Fibroblast of pulmonary artery (primary cell): ENCODE measurements at regions not wholly inside any gene's neighbourhood (a gene's known extent, or its start where the extent isn't known, plus 50 kb on each side); places are given as distances from the start of the nearest gene placed in this dataset.

Experiments
- DNase-seq: peaks from one replicate; pipeline ENCODE4 v3.0.0-alpha.2; 2010; ENCODE audit warnings: low read depth
- H3K4me3 ChIP-seq: replicated peaks from 2 replicates; pipeline ENCODE4 v1.5.1; 2011; ENCODE audit warnings: low read depth, mild to moderate bottlenecking, control low read depth, low read length, moderate library complexity
- CTCF ChIP-seq: IDR thresholded peaks from 2 replicates; pipeline ENCODE4 v1.5.1; 2011; ENCODE audit warnings: mild to moderate bottlenecking, control low read depth, low read length, inconsistent platforms; ENCODE audit errors: missing control alignments

- no peak for TF ChIP-seq CTCF
- H3K4me3 ChIP-seq, result no peak overlapping the region
- DNase-seq, result no peak
Observed at GRCh38 chr5:4781299-4781698, 358.8 kb upstream of the ADAMTS16 start.

- no peak for DNase-seq
- no peak for TF ChIP-seq CTCF
- H3K4me3 ChIP-seq, result no peak overlapping the region
Observed at GRCh38 chr5:4785971-4786370, 354.2 kb upstream of the ADAMTS16 start.

- TF ChIP-seq CTCF, result no peak
- DNase-seq, result no peak
- H3K4me3 ChIP-seq, result no peak overlapping the region
Observed at GRCh38 chr5:4797445-4797844, 342.7 kb upstream of the ADAMTS16 start.

- no peak overlapping the region for H3K4me3 ChIP-seq
- TF ChIP-seq CTCF, result no peak
- peak; percentile 14 for DNase-seq
Observed at GRCh38 chr5:4802044-4802443, 338.1 kb upstream of the ADAMTS16 start.

GRCh38 chr5:4804691-4805360 lies 335.3 kb upstream of the ADAMTS16 start:
- no peak for TF ChIP-seq CTCF
- H3K4me3 ChIP-seq, result no peak overlapping the region
- no peak for DNase-seq

GRCh38 chr5:4815002-4815401 lies 325.1 kb upstream of the ADAMTS16 start:
- TF ChIP-seq CTCF, result no peak
- no peak for DNase-seq
- H3K4me3 ChIP-seq, result no peak overlapping the region

GRCh38 chr5:4817767-4818166 lies 322.4 kb upstream of the ADAMTS16 start:
- DNase-seq, result no peak
- TF ChIP-seq CTCF, result no peak

More at GRCh38 chr5:4817767-4818166, 322.4 kb upstream of the ADAMTS16 start:
- no peak overlapping the region for H3K4me3 ChIP-seq
